Fibroblast of pulmonary artery (primary cell): ENCODE measurements at regions not wholly inside any gene's neighbourhood (a gene's known extent, or its start where the extent isn't known, plus 50 kb on each side); places are given as distances from the start of the nearest gene placed in this dataset.
A peak's percentile ranks its signal among the peaks of the same experiment; 100 is the strongest.

ENCODE experiments used
- DNase-seq: peaks from one replicate; pipeline ENCODE4 v3.0.0-alpha.2; 2010; ENCODE audit warnings: low read depth
- H3K4me3 ChIP-seq: replicated peaks from 2 replicates; pipeline ENCODE4 v1.5.1; 2011; ENCODE audit warnings: low read depth, mild to moderate bottlenecking, control low read depth, low read length, moderate library complexity
- CTCF ChIP-seq: IDR thresholded peaks from 2 replicates; pipeline ENCODE4 v1.5.1; 2011; ENCODE audit warnings: mild to moderate bottlenecking, control low read depth, low read length, inconsistent platforms; ENCODE audit errors: missing control alignments

DNA sequence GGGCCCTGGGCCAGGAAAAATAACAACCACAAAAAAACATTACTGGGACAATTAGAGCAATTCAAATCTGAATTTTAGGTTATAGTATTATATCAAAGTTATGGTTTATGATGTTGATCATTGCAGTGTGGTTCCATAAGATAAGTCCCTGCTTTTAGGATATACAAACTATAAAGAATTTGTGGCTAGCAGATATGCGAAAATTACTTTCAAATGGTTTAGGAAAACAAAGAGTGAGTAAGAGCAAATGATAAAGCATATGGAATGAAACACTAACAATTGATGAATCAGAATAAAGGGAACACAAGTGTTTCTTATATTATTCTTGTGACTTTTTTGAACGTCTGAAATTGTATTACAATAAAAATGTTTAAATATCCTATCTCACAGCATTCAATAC, 64.4 kb upstream of the HECTD2 start:
- TF ChIP-seq CTCF: no peak
- peak; percentile 14 for DNase-seq
- H3K4me3 ChIP-seq: no peak overlapping the region

GRCh38 chr10:91347529-91347928, 62.6 kb upstream of the HECTD2 start:
- H3K4me3 ChIP-seq: no peak overlapping the region
- DNase-seq: no peak
- no peak for TF ChIP-seq CTCF

DNA sequence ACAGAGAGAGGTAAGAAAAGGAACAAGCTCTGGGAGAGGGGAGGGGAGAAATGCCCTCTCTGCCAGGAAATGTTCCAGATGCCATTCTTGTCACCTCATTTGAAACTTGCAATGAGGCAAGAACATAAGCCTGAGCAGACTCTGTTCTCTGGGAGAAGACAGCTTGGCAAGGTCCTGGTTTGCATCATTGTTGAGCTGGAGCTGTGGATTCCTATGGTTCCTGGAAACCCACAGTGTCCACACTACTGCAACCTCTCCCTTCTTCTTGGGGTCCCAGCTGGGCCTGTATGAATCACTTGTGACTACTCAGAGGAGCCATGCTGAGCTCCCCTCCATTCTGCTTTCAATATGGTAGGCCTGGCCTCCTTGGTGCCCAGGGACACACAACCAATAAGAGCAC, 60.8 kb upstream of the HECTD2 start:
- no peak overlapping the region for H3K4me3 ChIP-seq
- DNase-seq: peak; percentile 98
- no peak for TF ChIP-seq CTCF

GRCh38 chr10:91350651-91351081, 59.5 kb upstream of the HECTD2 start:
- DNase-seq: peak; percentile 50
- no peak for TF ChIP-seq CTCF
- H3K4me3 ChIP-seq: no peak overlapping the region

DNA sequence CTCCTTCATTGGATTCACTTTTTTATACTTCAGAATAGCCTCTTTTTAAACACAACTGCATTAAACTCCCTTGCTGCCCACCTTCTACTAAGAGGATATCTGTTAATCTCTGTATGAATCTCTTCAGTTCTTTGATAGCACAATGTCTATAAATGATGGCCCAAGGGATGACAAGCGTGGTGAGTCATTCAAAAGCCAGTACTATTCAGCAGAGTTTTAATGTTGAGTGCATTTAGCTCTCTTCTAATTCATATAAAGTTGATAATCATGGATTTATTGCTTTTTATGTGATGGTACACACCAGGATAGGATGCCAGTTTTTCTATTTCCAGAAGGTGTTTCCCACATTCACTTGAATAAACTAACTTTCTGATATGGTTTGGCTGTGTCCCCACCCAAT, 57.4 kb upstream of the HECTD2 start:
- no peak for TF ChIP-seq CTCF
- H3K4me3 ChIP-seq: no peak overlapping the region
- DNase-seq: no peak

GRCh38 chr10:91354166-91355075, 55.7 kb upstream of the HECTD2 start:
- no peak overlapping the region for H3K4me3 ChIP-seq
- TF ChIP-seq CTCF: no peak
- DNase-seq: no peak

DNA sequence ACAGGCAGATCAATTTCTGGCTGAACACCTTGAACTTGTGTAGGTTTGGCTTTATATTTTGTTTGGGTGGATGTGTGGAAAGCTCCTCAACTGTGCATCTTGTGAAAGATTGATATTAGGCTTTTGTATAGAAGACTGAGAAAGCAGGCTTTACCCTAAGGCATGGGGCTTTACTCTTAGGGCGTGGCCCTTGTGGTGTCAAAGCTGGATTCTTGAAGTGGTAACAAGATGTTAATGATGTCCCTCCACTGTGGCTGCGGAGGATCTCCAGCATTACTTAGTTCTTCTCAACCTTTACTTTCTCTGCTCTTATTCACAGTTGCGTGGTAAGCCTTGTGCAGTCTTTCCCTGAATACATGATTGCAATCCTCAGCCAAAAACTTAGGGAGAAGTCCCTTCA, 54.1 kb upstream of the HECTD2 start:
- no peak for TF ChIP-seq CTCF
- DNase-seq: no peak
- no peak overlapping the region for H3K4me3 ChIP-seq
